HepG2 (cell line): ENCODE measurements at regions not wholly inside any gene's neighbourhood (a gene's known extent, or its start where the extent isn't known, plus 50 kb on each side); places are given as distances from the start of the nearest gene placed in this dataset.

Experiments
- ATAC-seq: fragments of 200-7000 bp; cut with Tn5 transposase; 3 replicates; pipeline ENCODE4 v1.9.1; 2020; ENCODE audit warnings: mild to moderate bottlenecking, moderate library complexity
- BruUV-seq: library from RNA; stranded (reverse); fragments of 400-500 nt; replicated peaks from 2 replicates; lab custom pipeline; 2021; lab: Mats Ljungman, UMichigan
- CTCF ChIA-PET: fragments of 300-600 bp; formaldehyde crosslinking; extraction: SDS; loops from one replicate; lab custom pipeline; 2021; ENCODE audit warnings: low total read pairs, inconsistent platforms, low intra/inter-chr PET ratio; lab: Yijun Ruan, JAX
- POLR2A ChIA-PET: fragments of 350-600 bp; sonication (Branson Sonifier 250); formaldehyde crosslinking; loops from one replicate; lab custom pipeline; 2020; ENCODE audit warnings: antibody characterized with exemption, inconsistent platforms; lab: Yijun Ruan, JAX
- DNase-seq: peaks from one replicate; pipeline ENCODE4 v3.0.0-alpha.2; 2015; ENCODE audit warnings: low spot score
- FAIRE-seq: peaks from 3 replicates; lab custom pipeline; 2011; peaks lifted over from hg19 to GRCh38; lab: Jason Lieb, UNC
- H2AFZ ChIP-seq: one replicate; pipeline ENCODE4 v1.6.1; 2011; ENCODE audit warnings: low read length, inconsistent platforms
- H3K27ac ChIP-seq: fragments of 300-600 bp; 3 replicates; pipeline ENCODE4 v1.8.0; 2011; ENCODE audit warnings: mixed run types, mild to moderate bottlenecking, mixed read lengths, low read length, inconsistent platforms; ENCODE audit not compliant: insufficient read depth; ENCODE audit errors: extremely low read length
- H3K27me3 ChIP-seq, 2 experiments: fragments of 200-600 bp in 1 of 2; 2 replicates in 1 of 2; 3 replicates in 1 of 2; pipeline versions ENCODE4 v1.6.0 to v1.8.0; 2011; ENCODE audit warnings: low read length in 2 of 2, mild to moderate bottlenecking in 2 of 2, moderate library complexity in 2 of 2, inconsistent platforms in 1 of 2; ENCODE audit not compliant: insufficient read depth in 2 of 2, control insufficient read depth in 1 of 2
- H3K36me3 ChIP-seq, 2 experiments: fragments of 200-600 bp in 1 of 2; replicated peaks in 1 of 2; 2 replicates in 1 of 2; 3 replicates in 1 of 2; pipeline versions ENCODE4 v1.5.1 to v1.8.0; 2011; ENCODE audit warnings: low read length in 2 of 2, inconsistent platforms in 1 of 2; ENCODE audit not compliant: insufficient read depth in 2 of 2, control insufficient read depth in 1 of 2
- H3K4me1 ChIP-seq: 2 replicates; pipeline ENCODE4 v1.5.1; 2012; ENCODE audit warnings: low read length, inconsistent platforms; ENCODE audit not compliant: insufficient read depth
- H3K4me2 ChIP-seq: 2 replicates; pipeline ENCODE4 v1.6.0; 2011; ENCODE audit warnings: low read depth, low read length, inconsistent platforms
- H3K4me3 ChIP-seq, 3 experiments: fragments of 200-600 bp in 1 of 3; sonication (generic), shearing (Covaris generic) in 1 of 3; replicated peaks in 1 of 3; 2 replicates each; pipeline ENCODE4 v1.5.1; 2011 to 2016; ENCODE audit warnings: low read length in 3 of 3, inconsistent platforms in 2 of 3, low read depth in 2 of 3, mild to moderate bottlenecking in 2 of 3, control low read depth in 1 of 3, mixed read lengths in 1 of 3; ENCODE audit not compliant: insufficient read depth in 1 of 3
- H3K79me2 ChIP-seq: one replicate; pipeline ENCODE4 v1.6.1; 2011; ENCODE audit warnings: low read length, inconsistent platforms; ENCODE audit not compliant: insufficient read depth
- H3K9ac ChIP-seq: 2 replicates; pipeline ENCODE4 v1.6.0; 2011; ENCODE audit warnings: mild to moderate bottlenecking, low read depth, low read length, inconsistent platforms; ENCODE audit not compliant: insufficient read depth
- H3K9me3 ChIP-seq: 2 replicates; pipeline ENCODE4 v1.5.1; 2012; ENCODE audit warnings: mild to moderate bottlenecking, low read length
- H4K20me1 ChIP-seq: 2 replicates; pipeline ENCODE4 v1.6.0; 2011; ENCODE audit warnings: inconsistent platforms, mild to moderate bottlenecking, low read length, moderate library complexity; ENCODE audit not compliant: insufficient read depth
- FOXA1 ChIP-seq, 2 experiments: fragments of 450-650 bp in 1 of 2; sonication (generic) in 1 of 2; formaldehyde crosslinking in 1 of 2; IDR thresholded peaks; 2 replicates each; pipeline versions ENCODE4 v1.4.0 to v1.6.1; 2016 to 2020; ENCODE audit warnings: missing genetic modification reagents in 1 of 2
- FOXA3 ChIP-seq: IDR thresholded peaks from 2 replicates; pipeline ENCODE4 v1.6.1; 2016; ENCODE audit warnings: missing genetic modification reagents, missing compliant biosample characterization
- KDM1A ChIP-seq: IDR thresholded peaks from 2 replicates; pipeline ENCODE4 v1.6.1; 2016; ENCODE audit warnings: missing compliant biosample characterization
- NR2F6 ChIP-seq, 2 experiments: IDR thresholded peaks; 2 replicates each; pipeline ENCODE4 v1.6.1; 2016; ENCODE audit warnings: antibody characterized with exemption in 1 of 2, mild to moderate bottlenecking in 1 of 2
- RBAK ChIP-seq: sonication (generic); formaldehyde crosslinking; IDR thresholded peaks from 2 replicates; pipeline ENCODE4 v1.5.1; 2020; ENCODE audit warnings: mild to moderate bottlenecking, missing genetic modification reagents
- TEAD3 ChIP-seq: optimal IDR thresholded peaks from 2 replicates; pipeline ENCODE3; 2016; ENCODE audit warnings: borderline replicate concordance
- ZFAT ChIP-seq: sonication (generic); formaldehyde crosslinking; conservative IDR thresholded peaks from 2 replicates; pipeline ENCODE4 v1.8.1; 2023; ENCODE audit warnings: missing genetic modification reagents, inconsistent platforms
- ZNF101 ChIP-seq: sonication (generic); formaldehyde crosslinking; IDR thresholded peaks from 2 replicates; pipeline ENCODE4 v1.4.0; 2020; ENCODE audit warnings: mild to moderate bottlenecking, low read depth, missing genetic modification reagents, borderline replicate concordance
- ZNF773 ChIP-seq: sonication (generic); formaldehyde crosslinking; IDR thresholded peaks from 2 replicates; pipeline ENCODE4 v1.4.0; 2020; ENCODE audit warnings: missing genetic modification reagents, borderline replicate concordance
- WGBS: methylation state at CpG from one replicate; pipeline ENCODE4 v1.1.6; 2017; ENCODE audit warnings: low lambda C conversion rate; 5-methylcytosine and 5-hydroxymethylcytosine counted together
- in situ Hi-C: cut with HindIII; loops from 2 replicates; pipeline ENCODE4 v1.10.0; 2017; ENCODE audit warnings: low pct_unique_long_range_greater_than_20kb; ENCODE audit not compliant: extremely low pct_ligation_motif_present
- intact Hi-C: fragments of 100-400 bp; cut with micrococcal nuclease; formaldehyde crosslinking; loops from one replicate; pipeline ENCODE4 v1.10.0; 2022; ENCODE audit not compliant: unreplicated experiment
- TF ChIP-seq, protein P1 (sequence below): sonication (generic); formaldehyde crosslinking; IDR thresholded peaks from 2 replicates; pipeline ENCODE4 v1.5.0; 2020; ENCODE audit warnings: missing genetic modification reagents
- TF ChIP-seq, protein P2 (sequence below): sonication (generic); formaldehyde crosslinking; IDR thresholded peaks from 2 replicates; pipeline ENCODE4 v1.4.0; 2020; ENCODE audit warnings: missing genetic modification reagents
- TF ChIP-seq, protein P3 (sequence below): sonication (generic); formaldehyde crosslinking; IDR thresholded peaks from 2 replicates; pipeline ENCODE4 v1.5.0; 2020; ENCODE audit warnings: missing genetic modification reagents

DNA sequence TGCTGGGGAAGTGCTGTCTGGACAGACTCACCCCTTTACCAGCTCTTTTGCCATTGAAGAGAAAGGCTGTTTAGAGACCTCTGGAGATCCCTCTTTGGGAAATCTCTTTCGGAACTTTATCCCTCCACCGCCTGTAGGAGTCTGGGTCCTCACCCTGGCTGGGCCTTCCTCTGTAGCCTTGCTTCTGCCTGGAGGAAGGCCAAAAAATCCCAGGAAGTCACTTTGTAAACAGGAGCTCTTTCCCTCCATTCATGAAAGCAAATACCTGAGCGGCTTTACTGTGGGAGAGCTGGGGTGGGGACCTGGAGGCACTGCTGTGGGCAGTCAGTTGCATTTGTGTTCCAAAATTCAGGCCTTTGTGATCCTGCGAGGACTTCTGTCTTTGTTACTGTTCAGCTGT is 126.2 kb downstream of the KLF6 start:
- no peak for FAIRE-seq
- Histone ChIP-seq H3K27ac (no peak overlapping the region), H3K79me2 (no peaks in the 10 kb centered on the region), H3K9me3 (no peaks in the 10 kb centered on the region), H3K27me3 (peaks cover 0 to 22% of the 10 kb centered on the region in 2 experiments; a peak in 2 of 5 replicates), H3K4me3 (no peak overlapping the region), H3K4me2 (no peak overlapping the region), H3K9ac (no peak overlapping the region), H4K20me1 (no peaks in the 10 kb centered on the region), H3K4me1 (peaks cover 6% of the 10 kb centered on the region; the same call in 1 of the 2 replicates), H3K36me3 (no peaks in the 10 kb centered on the region), H2AFZ (no peak overlapping the region)
- CTCF ChIA-PET, result no interaction called here
- peak; percentile 47 for DNase-seq
- POLR2A ChIA-PET, result no interaction called here
- no TSS peak for BruUV-seq
- TF ChIP-seq TEAD3 (CRISPR knock-in tag) (peak; percentile 35), ZNF773 (CRISPR knock-in tag) (no peak), FOXA1 (IDR thresholded peaks at IDR 0.05) (no peak), FOXA1 (CRISPR knock-in tag; IDR thresholded peaks at IDR 0.05) (peak; percentile 50; the same call in 1 of the 2 replicates), FOXA3 (CRISPR knock-in tag) (peak; percentile 67)
- TF ChIP-seq, protein P1, sequence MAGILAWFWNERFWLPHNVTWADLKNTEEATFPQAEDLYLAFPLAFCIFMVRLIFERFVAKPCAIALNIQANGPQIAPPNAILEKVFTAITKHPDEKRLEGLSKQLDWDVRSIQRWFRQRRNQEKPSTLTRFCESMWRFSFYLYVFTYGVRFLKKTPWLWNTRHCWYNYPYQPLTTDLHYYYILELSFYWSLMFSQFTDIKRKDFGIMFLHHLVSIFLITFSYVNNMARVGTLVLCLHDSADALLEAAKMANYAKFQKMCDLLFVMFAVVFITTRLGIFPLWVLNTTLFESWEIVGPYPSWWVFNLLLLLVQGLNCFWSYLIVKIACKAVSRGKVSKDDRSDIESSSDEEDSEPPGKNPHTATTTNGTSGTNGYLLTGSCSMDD (CRISPR knock-in tag), result no peak
- in situ Hi-C loops, result no loop called here
- peak; percentile 37; the same call in 1 of the 3 replicates for ATAC-seq
- intact Hi-C loops, result no loop called here
- WGBS, result 19% methylated on average over 4 of the region's 4 CpGs

GRCh38 chr10:3656214-3656613 is 128.8 kb downstream of the KLF6 start:
- CTCF ChIA-PET, result no interaction called here
- Histone ChIP-seq H3K27ac (no peak overlapping the region), H4K20me1 (no peaks in the 10 kb centered on the region), H3K27me3 (peaks cover 0 to 28% of the 10 kb centered on the region in 2 experiments; a peak in 3 of 5 replicates), H3K79me2 (no peaks in the 10 kb centered on the region), H3K4me2 (no peak overlapping the region), H2AFZ (no peak overlapping the region), H3K4me1 (peaks cover 6% of the 10 kb centered on the region; the same call in 1 of the 2 replicates), H3K9ac (no peak overlapping the region), H3K36me3 (no peaks in the 10 kb centered on the region), H3K9me3 (no peaks in the 10 kb centered on the region), H3K4me3 (no peak overlapping the region)
- intact Hi-C loops (no loop called here), in situ Hi-C loops (no loop called here)
- 9% methylated on average over 3 of the region's 3 CpGs for WGBS
- DNase-seq, result no peak
- no peak for ATAC-seq
- no peak for FAIRE-seq
- BruUV-seq, result no TSS peak
- POLR2A ChIA-PET, result no interaction called here
- TF ChIP-seq RBAK (CRISPR knock-in tag) (no peak), KDM1A (CRISPR knock-in tag) (no peak), NR2F6 (IDR thresholded peaks at IDR 0.05) (no peak), NR2F6 (CRISPR knock-in tag; IDR thresholded peaks at IDR 0.05) (no peak), ZFAT (CRISPR knock-in tag) (no peak), ZNF101 (CRISPR knock-in tag) (no peak)
- TF ChIP-seq, protein P2, sequence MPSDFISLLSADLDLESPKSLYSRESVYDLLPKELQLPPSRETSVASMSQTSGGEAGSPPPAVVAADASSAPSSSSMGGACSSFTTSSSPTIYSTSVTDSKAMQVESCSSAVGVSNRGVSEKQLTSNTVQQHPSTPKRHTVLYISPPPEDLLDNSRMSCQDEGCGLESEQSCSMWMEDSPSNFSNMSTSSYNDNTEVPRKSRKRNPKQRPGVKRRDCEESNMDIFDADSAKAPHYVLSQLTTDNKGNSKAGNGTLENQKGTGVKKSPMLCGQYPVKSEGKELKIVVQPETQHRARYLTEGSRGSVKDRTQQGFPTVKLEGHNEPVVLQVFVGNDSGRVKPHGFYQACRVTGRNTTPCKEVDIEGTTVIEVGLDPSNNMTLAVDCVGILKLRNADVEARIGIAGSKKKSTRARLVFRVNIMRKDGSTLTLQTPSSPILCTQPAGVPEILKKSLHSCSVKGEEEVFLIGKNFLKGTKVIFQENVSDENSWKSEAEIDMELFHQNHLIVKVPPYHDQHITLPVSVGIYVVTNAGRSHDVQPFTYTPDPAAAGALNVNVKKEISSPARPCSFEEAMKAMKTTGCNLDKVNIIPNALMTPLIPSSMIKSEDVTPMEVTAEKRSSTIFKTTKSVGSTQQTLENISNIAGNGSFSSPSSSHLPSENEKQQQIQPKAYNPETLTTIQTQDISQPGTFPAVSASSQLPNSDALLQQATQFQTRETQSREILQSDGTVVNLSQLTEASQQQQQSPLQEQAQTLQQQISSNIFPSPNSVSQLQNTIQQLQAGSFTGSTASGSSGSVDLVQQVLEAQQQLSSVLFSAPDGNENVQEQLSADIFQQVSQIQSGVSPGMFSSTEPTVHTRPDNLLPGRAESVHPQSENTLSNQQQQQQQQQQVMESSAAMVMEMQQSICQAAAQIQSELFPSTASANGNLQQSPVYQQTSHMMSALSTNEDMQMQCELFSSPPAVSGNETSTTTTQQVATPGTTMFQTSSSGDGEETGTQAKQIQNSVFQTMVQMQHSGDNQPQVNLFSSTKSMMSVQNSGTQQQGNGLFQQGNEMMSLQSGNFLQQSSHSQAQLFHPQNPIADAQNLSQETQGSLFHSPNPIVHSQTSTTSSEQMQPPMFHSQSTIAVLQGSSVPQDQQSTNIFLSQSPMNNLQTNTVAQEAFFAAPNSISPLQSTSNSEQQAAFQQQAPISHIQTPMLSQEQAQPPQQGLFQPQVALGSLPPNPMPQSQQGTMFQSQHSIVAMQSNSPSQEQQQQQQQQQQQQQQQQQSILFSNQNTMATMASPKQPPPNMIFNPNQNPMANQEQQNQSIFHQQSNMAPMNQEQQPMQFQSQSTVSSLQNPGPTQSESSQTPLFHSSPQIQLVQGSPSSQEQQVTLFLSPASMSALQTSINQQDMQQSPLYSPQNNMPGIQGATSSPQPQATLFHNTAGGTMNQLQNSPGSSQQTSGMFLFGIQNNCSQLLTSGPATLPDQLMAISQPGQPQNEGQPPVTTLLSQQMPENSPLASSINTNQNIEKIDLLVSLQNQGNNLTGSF (CRISPR knock-in tag), result no peak
- TF ChIP-seq, protein P3, sequence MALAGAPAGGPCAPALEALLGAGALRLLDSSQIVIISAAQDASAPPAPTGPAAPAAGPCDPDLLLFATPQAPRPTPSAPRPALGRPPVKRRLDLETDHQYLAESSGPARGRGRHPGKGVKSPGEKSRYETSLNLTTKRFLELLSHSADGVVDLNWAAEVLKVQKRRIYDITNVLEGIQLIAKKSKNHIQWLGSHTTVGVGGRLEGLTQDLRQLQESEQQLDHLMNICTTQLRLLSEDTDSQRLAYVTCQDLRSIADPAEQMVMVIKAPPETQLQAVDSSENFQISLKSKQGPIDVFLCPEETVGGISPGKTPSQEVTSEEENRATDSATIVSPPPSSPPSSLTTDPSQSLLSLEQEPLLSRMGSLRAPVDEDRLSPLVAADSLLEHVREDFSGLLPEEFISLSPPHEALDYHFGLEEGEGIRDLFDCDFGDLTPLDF, result no peak
